Head of caudate nucleus (tissue), 42 donors: ENCODE measurements at regions not wholly inside any gene's neighbourhood (a gene's known extent, or its start where the extent isn't known, plus 50 kb on each side); places are given as distances from the start of the nearest gene placed in this dataset.

Experiments
- DNase-seq, 42 donors: peaks; one replicate each; pipeline versions ENCODE4 v3.0.0 to v3.0.0-alpha.2; 2020 to 2021; ENCODE audit warnings: mixed read lengths in 7 of 42
- intact Hi-C: fragments of 100-400 bp; cut with DNase I; formaldehyde crosslinking; loops from one replicate; pipeline ENCODE4 v1.15.0; 2022

DNA sequence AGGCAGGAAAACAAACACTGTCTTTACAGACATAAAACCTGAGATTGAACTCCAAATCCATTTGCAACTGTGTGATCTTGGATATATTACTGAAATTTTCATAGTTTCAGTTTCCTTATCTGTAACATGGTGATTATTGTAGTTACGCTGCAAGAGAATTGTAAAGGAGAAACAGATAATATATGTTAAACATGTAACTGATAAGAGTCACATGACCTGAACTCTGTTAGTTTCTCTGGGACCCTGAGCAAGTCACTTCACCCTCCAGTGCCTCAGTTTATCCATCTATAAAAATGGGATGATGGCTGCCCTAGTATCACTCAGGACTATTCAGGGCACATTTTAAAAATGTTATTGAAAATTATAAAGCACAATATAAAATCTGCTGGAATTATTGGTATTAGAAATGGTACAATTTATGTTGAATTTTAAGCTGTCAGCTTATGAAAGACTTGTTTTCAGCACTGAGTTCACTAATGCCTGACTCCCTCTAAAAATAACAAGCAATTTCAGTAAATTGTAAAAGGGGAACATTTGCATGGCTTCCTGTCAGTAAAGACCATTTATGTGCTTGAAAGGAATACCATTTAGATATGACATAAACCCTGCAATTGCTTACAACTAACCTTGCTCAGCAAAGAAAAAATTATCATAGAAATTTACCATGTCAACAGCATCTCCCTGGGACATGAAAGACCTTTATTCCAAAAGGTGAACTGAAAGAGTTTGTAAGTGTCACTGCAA is 393.5 kb downstream of the RAD51AP2 start:
- no peak for DNase-seq
- intact Hi-C loops: no loop called here

- intact Hi-C loops: no loop called here
- no peak for DNase-seq
Observed at GRCh38 chr2:17122887-17123501, 395.2 kb downstream of the RAD51AP2 start.

GRCh38 chr2:17115466-17115865 is 402.8 kb downstream of the RAD51AP2 start:
- intact Hi-C loops: no loop called here
- DNase-seq: no peak

DNA sequence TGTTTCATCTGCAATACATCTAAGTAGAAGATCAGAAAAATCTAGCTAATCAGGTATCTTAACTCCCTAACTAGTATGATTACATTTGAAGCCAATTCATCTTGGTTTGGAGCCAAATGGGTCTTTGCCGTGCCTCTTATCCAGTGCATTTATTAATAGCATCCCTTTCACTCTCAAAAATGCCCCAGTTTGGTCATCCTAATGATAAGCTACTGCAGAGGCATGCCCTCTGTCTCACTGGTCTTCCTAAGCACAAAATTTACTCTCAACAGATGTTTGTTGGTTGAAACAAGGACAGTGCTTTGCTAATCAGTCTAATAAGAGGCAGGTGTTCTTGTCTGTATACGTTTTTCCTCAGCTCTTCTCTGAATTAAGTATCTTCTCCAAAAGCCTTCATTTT is 403.2 kb downstream of the RAD51AP2 start:
- no peak for DNase-seq

GRCh38 chr2:17107871-17108270 is 410.4 kb downstream of the RAD51AP2 start:
- intact Hi-C loops: no loop called here
- no peak for DNase-seq

More for the DNA sequence above, 403.2 kb downstream of the RAD51AP2 start:
- intact Hi-C loops: no loop called here

DNA sequence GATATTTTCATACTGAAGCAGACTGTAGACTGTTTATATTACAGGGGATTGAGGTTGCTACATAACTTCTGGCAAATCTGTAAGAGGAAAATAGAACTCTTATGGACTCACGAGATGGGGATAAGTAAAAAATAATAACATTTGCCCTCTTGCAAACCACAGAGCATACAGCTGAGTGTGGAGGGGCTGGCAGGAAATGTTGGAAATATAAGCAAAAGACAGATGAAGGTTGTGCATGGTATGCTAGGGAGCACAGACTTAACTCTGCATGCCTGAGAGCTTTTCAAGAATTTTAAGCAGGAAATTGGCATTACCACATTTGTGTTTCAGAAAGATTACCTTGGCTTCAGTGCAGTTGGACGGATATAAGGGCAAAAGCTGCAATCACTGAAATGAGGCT is 411.1 kb downstream of the RAD51AP2 start:
- intact Hi-C loops: no loop called here
- DNase-seq: no peak

DNA sequence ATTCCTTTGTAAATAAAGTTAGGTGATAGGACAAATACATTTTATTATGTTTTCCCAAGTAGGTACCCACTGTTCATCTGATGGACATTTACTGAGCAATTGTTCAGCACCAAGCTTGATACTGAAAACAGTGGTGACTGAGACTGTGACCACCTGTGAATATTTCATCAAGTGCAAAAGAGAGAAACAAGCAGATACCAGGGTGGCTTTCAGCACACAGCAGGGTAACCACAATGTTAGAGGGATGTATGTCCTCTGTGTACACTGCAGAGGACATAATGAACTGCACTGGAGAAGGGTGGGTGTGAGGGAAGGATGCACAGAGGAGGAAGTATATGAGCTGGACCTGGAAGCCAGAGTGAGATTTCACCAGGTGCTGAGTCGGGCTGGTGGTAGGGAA is 411.8 kb downstream of the RAD51AP2 start:
- no peak for DNase-seq
- intact Hi-C loops: no loop called here

- DNase-seq: no peak
- intact Hi-C loops: no loop called here
Observed at GRCh38 chr2:17104454-17104853, 413.8 kb downstream of the RAD51AP2 start.

DNA sequence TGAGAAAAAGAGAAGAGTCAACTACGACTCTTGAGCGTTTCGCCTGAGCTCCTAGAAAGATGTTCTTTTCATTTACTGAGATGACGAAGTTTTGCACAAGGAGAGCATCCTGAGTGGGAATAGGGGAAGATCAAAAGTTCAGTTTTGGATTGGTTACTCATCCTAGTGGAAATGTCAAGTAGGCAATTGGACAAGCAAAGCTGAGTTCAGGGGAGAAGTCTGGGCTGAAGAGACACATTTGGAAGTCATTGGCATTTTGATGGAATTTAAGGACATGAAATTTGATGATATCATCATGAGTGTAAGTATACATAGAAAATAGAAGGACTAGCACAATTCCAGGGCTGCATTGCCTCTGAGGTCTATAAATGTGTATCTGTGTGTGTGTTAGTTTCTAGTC is 416.6 kb downstream of the RAD51AP2 start:
- no peak for DNase-seq
- intact Hi-C loops: no loop called here

GRCh38 chr2:17101091-17101490 is 417.1 kb downstream of the RAD51AP2 start:
- no peak for DNase-seq
- intact Hi-C loops: no loop called here

- intact Hi-C loops: no loop called here
- no peak for DNase-seq
Observed at GRCh38 chr2:17095340-17095739, 422.9 kb downstream of the RAD51AP2 start.

DNA sequence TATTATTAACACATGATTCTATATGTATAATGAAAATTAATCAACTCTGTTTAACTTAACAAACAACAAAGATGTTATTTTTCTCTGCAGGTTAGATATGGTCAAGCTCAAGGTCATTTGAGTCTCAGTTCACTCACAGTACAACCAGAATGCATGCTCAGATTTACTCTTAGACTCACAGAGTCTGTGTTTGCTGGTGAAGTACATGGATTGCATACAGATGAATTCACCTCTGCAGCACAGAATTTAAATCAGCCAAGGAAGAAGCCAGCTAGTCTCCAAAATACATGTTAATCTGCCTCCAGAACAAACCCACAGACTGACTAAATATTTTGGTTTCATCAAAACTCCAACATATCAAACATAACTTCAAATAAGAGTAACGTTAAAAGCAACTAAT is 424.5 kb downstream of the RAD51AP2 start:
- peak in 1 of 42 donors; percentile 5 for DNase-seq
- intact Hi-C loops: no loop called here

GRCh38 chr2:17086990-17087389 is 421.4 kb upstream of the CYRIA start:
- intact Hi-C loops: no loop called here
- no peak for DNase-seq

DNA sequence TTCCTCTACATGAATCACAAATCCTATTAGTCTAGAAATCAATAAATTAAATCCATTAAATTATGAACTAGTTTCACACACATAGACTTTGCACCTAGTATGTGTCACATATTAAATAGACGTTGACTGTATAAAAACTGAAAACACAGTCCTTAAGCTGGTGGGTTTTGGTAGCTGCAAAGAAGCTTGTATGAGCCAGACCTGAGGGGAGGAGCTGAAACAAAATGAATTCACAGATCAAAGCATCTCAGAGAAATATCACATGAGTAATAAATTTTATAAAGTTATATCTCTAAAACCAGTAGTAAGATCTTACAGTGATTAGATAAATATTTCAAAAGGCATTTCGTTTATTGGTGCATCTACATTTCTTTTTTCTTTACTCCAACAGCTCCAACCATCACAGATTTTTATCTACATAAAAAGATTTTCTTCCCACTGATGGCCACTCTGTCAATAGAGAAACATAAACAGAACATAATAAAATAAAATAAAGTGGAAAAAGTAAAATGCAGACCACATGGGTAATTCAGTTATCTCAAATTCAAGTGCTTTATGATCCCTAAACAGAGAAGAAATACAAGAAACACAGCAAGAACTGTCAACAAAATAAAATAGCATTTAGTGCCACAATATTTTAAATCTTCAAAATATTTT is 420.0 kb upstream of the CYRIA start:
- intact Hi-C loops: no loop called here
- DNase-seq: no peak

DNA sequence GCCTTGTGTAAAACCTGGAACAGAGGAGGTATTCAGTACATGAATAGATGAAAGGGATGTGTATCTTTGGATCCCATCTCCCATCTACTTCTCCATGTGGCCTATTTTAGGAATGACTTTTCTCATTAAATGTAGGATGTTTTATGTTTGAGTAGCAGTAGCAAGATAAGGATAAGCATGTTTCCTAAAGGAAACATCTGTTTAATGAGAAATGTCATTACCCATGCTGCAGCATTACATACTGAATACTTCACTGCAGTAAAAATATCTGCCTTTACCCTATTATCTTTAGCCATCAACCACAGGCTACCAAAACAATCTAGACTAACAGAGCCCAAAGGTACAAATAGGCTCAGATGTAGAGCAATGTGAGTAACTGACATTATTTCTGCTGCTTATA is 419.2 kb upstream of the CYRIA start:
- intact Hi-C loops: no loop called here
- no peak for DNase-seq

- intact Hi-C loops: no loop called here
- no peak for DNase-seq
Observed at GRCh38 chr2:17083902-17084301, 418.3 kb upstream of the CYRIA start.

- DNase-seq: no peak
- intact Hi-C loops: no loop called here
Observed at GRCh38 chr2:17079262-17079661, 413.6 kb upstream of the CYRIA start.

- intact Hi-C loops: no loop called here
- DNase-seq: no peak
Observed at GRCh38 chr2:17076533-17076932, 410.9 kb upstream of the CYRIA start.

DNA sequence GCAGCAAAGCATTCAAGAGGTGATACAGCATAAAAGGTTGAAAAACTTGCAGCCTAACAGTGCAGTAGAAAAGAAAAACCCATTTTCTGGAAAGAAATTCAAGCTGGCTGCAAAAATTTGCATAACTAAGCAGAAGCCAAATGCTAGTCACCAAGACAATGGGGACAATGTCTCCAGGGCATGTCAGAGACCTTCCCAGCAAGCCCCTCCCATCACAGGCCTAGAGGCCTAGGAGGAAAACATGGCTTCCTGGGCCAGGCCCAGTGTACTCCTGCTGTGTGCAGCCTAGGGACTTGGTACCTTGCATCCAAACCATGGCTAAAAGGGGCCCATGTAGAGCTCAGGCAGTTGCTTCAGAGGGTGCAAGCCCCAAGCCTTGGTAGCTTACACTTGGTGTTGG is 405.1 kb upstream of the CYRIA start:
- intact Hi-C loops: no loop called here
- DNase-seq: no peak

- intact Hi-C loops: no loop called here
- DNase-seq: no peak
Observed at GRCh38 chr2:17069564-17069963, 403.9 kb upstream of the CYRIA start.

DNA sequence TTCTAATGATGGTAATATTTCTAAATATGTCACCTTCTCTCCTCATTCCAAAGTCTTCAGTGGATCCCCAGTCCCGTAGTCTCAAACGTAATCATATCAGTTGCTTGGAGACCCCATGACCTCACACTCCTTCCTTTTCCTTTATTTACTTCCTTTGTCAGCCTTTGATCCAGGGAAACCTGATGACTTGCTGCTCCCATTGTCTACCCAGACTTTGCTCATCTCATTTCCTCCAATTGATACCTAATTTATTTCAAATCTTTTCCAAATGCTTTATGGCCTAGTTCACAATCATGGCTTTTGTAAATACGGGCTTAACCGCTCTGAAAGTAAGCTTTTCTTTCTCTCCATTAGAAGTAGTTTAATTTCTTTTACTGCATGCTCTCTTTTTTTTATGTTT is 402.4 kb upstream of the CYRIA start:
- no peak for DNase-seq
- intact Hi-C loops: no loop called here
